ENCODE measurements at regions not wholly inside any gene's neighbourhood (a gene's known extent, or its start where the extent isn't known, plus 50 kb on each side); places are given as distances from the start of the nearest gene placed in this dataset.

- ATAC-seq (ENCODE audit: low read depth) (no peak), DNase-seq (no peak)
- TF ChIP-seq BHLHE40 (IDR thresholded peaks at IDR 0.05; ENCODE audit: low read depth, low read length) (no peak), FOS (IDR thresholded peaks at IDR 0.05; ENCODE audit: low read depth, low read length) (no peak)
- Histone ChIP-seq H3K23ac (ENCODE audit: low read depth, low read length) (no peak overlapping the region), H3K9me3 (ENCODE audit: control insufficient read depth, insufficient read depth, low read length) (peaks cover 8% of the 10 kb centered on the region; the same call in 1 of the 2 replicates), H3K4me2 (ENCODE audit: low read depth, low read length) (no peak overlapping the region), H3K79me1 (ENCODE audit: low read depth in 1 of 2, low read length in 2 of 2) (no peaks in the 10 kb centered on the region), H3K4me3 (ENCODE audit: insufficient read depth, low read depth, low read length) (no peak overlapping the region), H3K9ac (ENCODE audit: low read depth, low read length) (no peak overlapping the region), H4K91ac (ENCODE audit: insufficient read depth, low read depth, low read length) (no peak overlapping the region), H3K4me1 (ENCODE audit: control insufficient read depth, insufficient read depth, low read length) (no peaks in the 10 kb centered on the region), H2AFZ (replicated peaks; ENCODE audit: low read length, poor library complexity) (no peak overlapping the region), H2AK9ac (replicated peaks; ENCODE audit: low read depth, low read length, poor library complexity) (no peak overlapping the region), H4K20me1 (ENCODE audit: insufficient read depth, low read length) (no peaks in the 10 kb centered on the region), H3K27ac (ENCODE audit: insufficient read depth, low read length) (no peak overlapping the region), H2BK20ac (ENCODE audit: low read depth, low read length) (no peak overlapping the region), H2BK120ac (ENCODE audit: low read depth, low read length) (no peak overlapping the region), H2AK5ac (ENCODE audit: low read depth, low read length) (no peak overlapping the region), H3K4ac (ENCODE audit: low read depth, low read length) (no peak overlapping the region), H3K36me3 (ENCODE audit: control insufficient read depth, insufficient read depth, low read length) (no peaks in the 10 kb centered on the region), H4K8ac (ENCODE audit: low read depth in 2 of 2, low read length in 2 of 2) (no peak overlapping the region), H2BK5ac (ENCODE audit: low read depth, low read length, poor library complexity, severe bottlenecking) (no peak overlapping the region), H3K14ac (replicated peaks; ENCODE audit: low read depth, low read length) (no peak overlapping the region), H3K27me3 (ENCODE audit: control insufficient read depth, insufficient read depth, low read length) (no peaks in the 10 kb centered on the region), H3K9me1 (ENCODE audit: insufficient read depth, low read length) (no peaks in the 10 kb centered on the region), H2BK15ac (ENCODE audit: low read depth, low read length) (no peak overlapping the region), H3K18ac (ENCODE audit: low read depth, low read length) (no peak overlapping the region), H4K5ac (ENCODE audit: low read depth, low read length) (no peak overlapping the region), H3K56ac (ENCODE audit: extremely low read depth, insufficient read depth, low read length) (no peak overlapping the region)
- ChIA-PET CTCF (no interaction called here), POLR2A (ENCODE audit: unreplicated experiment) (no interaction called here)
- BruUV-seq (replicated peaks), result no TSS peak
- in situ Hi-C loops (cut with MboI; ENCODE audit: low sequenced_read_pairs), result no loop called here
- intact Hi-C loops (cut with micrococcal nuclease), result no loop called here
- no CpG with 5 or more reads among the region's 9 CpGs for WGBS, 2 experiments (ENCODE audit: extremely low coverage in 2 of 2, insufficient read length in 1 of 2)
- dilution Hi-C loops (cut with HindIII; ENCODE audit: low sequenced_read_pairs, unreplicated experiment), result no loop called here
Measured at GRCh38 chr9:84480071-84480470, 139.5 kb upstream of the SLC28A3 start.

Data from IMR-90 (cell line).